ENCODE measurements at regions not wholly inside any gene's neighbourhood (a gene's known extent, or its start where the extent isn't known, plus 50 kb on each side); places are given as distances from the start of the nearest gene placed in this dataset.

GRCh38 chr12:60997869-60998378 lies 1262.3 kb upstream of the USP15 start:
- H4K20me1 ChIP-seq (ENCODE audit: insufficient read depth), result no peaks in the 10 kb centered on the region
- ChIA-PET POLR2A (ENCODE audit: unreplicated experiment) (no interaction called here), CTCF (no interaction called here)
- TF ChIP-seq EZH2 (IDR thresholded peaks at IDR 0.05; ENCODE audit: low read depth) (no peak), CTCF (conservative IDR thresholded peaks at IDR 0.05) (no peak)
- H3K4me2 ChIP-seq, result no peak overlapping the region
- H3F3A ChIP-seq (ENCODE audit: insufficient read depth, low read depth), result no peaks in the 10 kb centered on the region
- no peaks in the 10 kb centered on the region for H3K9me2 ChIP-seq (ENCODE audit: insufficient read depth)
- BruUV-seq (replicated peaks), result no TSS peak
- no peaks in the 10 kb centered on the region for H3K27me3 ChIP-seq (ENCODE audit: insufficient read depth, low read depth)
- H3K4me1 ChIP-seq (replicated peaks; ENCODE audit: insufficient read depth), result no peaks in the 10 kb centered on the region
- no peak overlapping the region for H3K4me3 ChIP-seq
- no peak overlapping the region for H3K27ac ChIP-seq
- H3K36me3 ChIP-seq (ENCODE audit: low read depth), result no peaks in the 10 kb centered on the region
- no peaks in the 10 kb centered on the region for H3K79me2 ChIP-seq (ENCODE audit: low read depth)
- no peak for DNase-seq
- H3K9me3 ChIP-seq (ENCODE audit: insufficient read depth, low read depth), result no peaks in the 10 kb centered on the region
- H2AFZ ChIP-seq, result no peak overlapping the region
- intact Hi-C loops (cut with micrococcal nuclease; ENCODE audit: unreplicated experiment), result no loop called here

GRCh38 chr12:61009192-61009591 lies 1251.0 kb upstream of the USP15 start:
- Histone ChIP-seq H3K4me1 (replicated peaks; ENCODE audit: insufficient read depth) (no peaks in the 10 kb centered on the region), H3K36me3 (ENCODE audit: low read depth) (no peaks in the 10 kb centered on the region), H3K4me3 (no peak overlapping the region), H3K27me3 (ENCODE audit: insufficient read depth, low read depth) (no peaks in the 10 kb centered on the region), H3K4me2 (no peak overlapping the region), H3F3A (ENCODE audit: insufficient read depth, low read depth) (no peaks in the 10 kb centered on the region), H3K79me2 (ENCODE audit: low read depth) (no peaks in the 10 kb centered on the region), H2AFZ (no peak overlapping the region), H3K9me3 (ENCODE audit: insufficient read depth, low read depth) (no peaks in the 10 kb centered on the region), H3K27ac (no peak overlapping the region), H4K20me1 (ENCODE audit: insufficient read depth) (no peaks in the 10 kb centered on the region), H3K9me2 (ENCODE audit: insufficient read depth) (no peaks in the 10 kb centered on the region)
- POLR2A ChIA-PET (ENCODE audit: unreplicated experiment), result no interaction called here
- CTCF ChIA-PET, result no interaction called here
- no peak for TF ChIP-seq CTCF (conservative IDR thresholded peaks at IDR 0.05)
- no peak for TF ChIP-seq EZH2 (IDR thresholded peaks at IDR 0.05; ENCODE audit: low read depth)
- no peak for DNase-seq
- BruUV-seq (replicated peaks), result no TSS peak
- intact Hi-C loops (cut with micrococcal nuclease; ENCODE audit: unreplicated experiment), result no loop called here

GRCh38 chr12:61011767-61012423 lies 1248.3 kb upstream of the USP15 start:
- Histone ChIP-seq H3K9me2 (ENCODE audit: insufficient read depth) (no peaks in the 10 kb centered on the region), H3K79me2 (ENCODE audit: low read depth) (no peaks in the 10 kb centered on the region), H4K20me1 (ENCODE audit: insufficient read depth) (no peaks in the 10 kb centered on the region), H3K36me3 (ENCODE audit: low read depth) (no peaks in the 10 kb centered on the region), H3K4me2 (no peak overlapping the region), H3F3A (ENCODE audit: insufficient read depth, low read depth) (no peaks in the 10 kb centered on the region), H2AFZ (no peak overlapping the region), H3K27me3 (ENCODE audit: insufficient read depth, low read depth) (no peaks in the 10 kb centered on the region), H3K9me3 (ENCODE audit: insufficient read depth, low read depth) (no peaks in the 10 kb centered on the region), H3K4me3 (no peak overlapping the region), H3K27ac (no peak overlapping the region), H3K4me1 (replicated peaks; ENCODE audit: insufficient read depth) (no peaks in the 10 kb centered on the region)
- ChIA-PET CTCF (no interaction called here), POLR2A (ENCODE audit: unreplicated experiment) (no interaction called here)
- no peak for TF ChIP-seq CTCF (conservative IDR thresholded peaks at IDR 0.05)
- no peak for TF ChIP-seq EZH2 (IDR thresholded peaks at IDR 0.05; ENCODE audit: low read depth)
- no peak for DNase-seq
- intact Hi-C loops (cut with micrococcal nuclease; ENCODE audit: unreplicated experiment), result no loop called here
- BruUV-seq (replicated peaks), result no TSS peak
